HCT116 (cell line): ENCODE measurements at regions not wholly inside any gene's neighbourhood (a gene's known extent, or its start where the extent isn't known, plus 50 kb on each side); places are given as distances from the start of the nearest gene placed in this dataset.

Experiments used
- CTCF ChIP-seq, 3 experiments: fragments of 200-600 bp in 1 of 3; sonication (generic) in 1 of 3; IDR thresholded peaks in 2 of 3; conservative IDR thresholded peaks in 1 of 3; 2 replicates each; pipeline ENCODE4 v1.5.1; 2012 to 2017; ENCODE audit warnings: low read depth in 2 of 3, low read length in 2 of 3, antibody characterized with exemption in 1 of 3, borderline replicate concordance in 1 of 3, control low read depth in 1 of 3, mild to moderate bottlenecking in 1 of 3, mixed read lengths in 1 of 3, mixed run types in 1 of 3, moderate library complexity in 1 of 3; ENCODE audit not compliant: insufficient read depth in 1 of 3
- SRF ChIP-seq: IDR thresholded peaks from 2 replicates; pipeline ENCODE4 v1.6.1; 2012; ENCODE audit warnings: low read depth
- YY1 ChIP-seq: IDR thresholded peaks from 2 replicates; pipeline ENCODE4 v1.6.1; 2011; ENCODE audit warnings: low read length, low read depth, moderate library complexity, mild to moderate bottlenecking; ENCODE audit not compliant: insufficient replicate concordance; ENCODE audit errors: extremely low read depth

GRCh38 chr4:17068392-17068791 is 169.9 kb upstream of the LDB2 start:
- TF ChIP-seq CTCF (IDR thresholded peaks at IDR 0.05 in 2 of 3, conservative IDR thresholded peaks at IDR 0.05 in 1 of 3; ENCODE audit: borderline replicate concordance in 1 of 3, insufficient read depth in 1 of 3, low read depth in 2 of 3, low read length in 2 of 3) (no peak), SRF (no peak), YY1 (no peak)
